PC-9 (cell line): ENCODE measurements at regions not wholly inside any gene's neighbourhood (a gene's known extent, or its start where the extent isn't known, plus 50 kb on each side); places are given as distances from the start of the nearest gene placed in this dataset.

Experiments used
- EZH2 ChIP-seq: fragments of 200-600 bp; sonication (generic); IDR thresholded peaks from 2 replicates; pipeline ENCODE4 v1.8.0; 2017; ENCODE audit warnings: antibody characterized with exemption, low read depth
- TF ChIP-seq, protein P1 (sequence below): fragments of 200-600 bp; sonication (generic); conservative IDR thresholded peaks from 2 replicates; pipeline ENCODE4 v1.6.1; 2017; ENCODE audit warnings: mixed run types, antibody characterized with exemption, mild to moderate bottlenecking, moderate library complexity

DNA sequence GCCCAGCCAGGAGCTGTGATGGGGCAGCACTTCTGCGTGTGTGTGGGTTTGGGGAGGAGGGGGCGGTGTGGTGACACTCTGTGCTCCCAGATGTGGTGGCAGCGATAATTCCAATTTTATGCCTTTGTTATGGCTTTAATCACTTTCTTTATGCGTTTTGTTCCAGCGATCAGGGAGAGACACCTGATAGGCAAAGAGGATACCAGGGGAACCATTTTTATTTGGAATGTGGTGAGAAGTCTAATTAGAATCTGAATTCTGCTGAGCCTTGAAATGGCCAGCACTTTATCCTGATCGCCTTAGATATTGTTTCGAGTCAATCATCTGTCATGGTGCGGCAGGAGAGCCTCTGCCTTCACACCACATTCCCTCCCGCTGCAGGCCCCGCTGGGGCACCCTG, 79.5 kb downstream of the HIF1AN start:
- TF ChIP-seq, protein P1, sequence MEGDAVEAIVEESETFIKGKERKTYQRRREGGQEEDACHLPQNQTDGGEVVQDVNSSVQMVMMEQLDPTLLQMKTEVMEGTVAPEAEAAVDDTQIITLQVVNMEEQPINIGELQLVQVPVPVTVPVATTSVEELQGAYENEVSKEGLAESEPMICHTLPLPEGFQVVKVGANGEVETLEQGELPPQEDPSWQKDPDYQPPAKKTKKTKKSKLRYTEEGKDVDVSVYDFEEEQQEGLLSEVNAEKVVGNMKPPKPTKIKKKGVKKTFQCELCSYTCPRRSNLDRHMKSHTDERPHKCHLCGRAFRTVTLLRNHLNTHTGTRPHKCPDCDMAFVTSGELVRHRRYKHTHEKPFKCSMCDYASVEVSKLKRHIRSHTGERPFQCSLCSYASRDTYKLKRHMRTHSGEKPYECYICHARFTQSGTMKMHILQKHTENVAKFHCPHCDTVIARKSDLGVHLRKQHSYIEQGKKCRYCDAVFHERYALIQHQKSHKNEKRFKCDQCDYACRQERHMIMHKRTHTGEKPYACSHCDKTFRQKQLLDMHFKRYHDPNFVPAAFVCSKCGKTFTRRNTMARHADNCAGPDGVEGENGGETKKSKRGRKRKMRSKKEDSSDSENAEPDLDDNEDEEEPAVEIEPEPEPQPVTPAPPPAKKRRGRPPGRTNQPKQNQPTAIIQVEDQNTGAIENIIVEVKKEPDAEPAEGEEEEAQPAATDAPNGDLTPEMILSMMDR, result no peak
- TF ChIP-seq EZH2, result no peak
